22Rv1 (cell line): ENCODE measurements at regions not wholly inside any gene's neighbourhood (a gene's known extent, or its start where the extent isn't known, plus 50 kb on each side); places are given as distances from the start of the nearest gene placed in this dataset.

Source experiments
- CTCF ChIP-seq: fragments of 450-650 bp; IDR thresholded peaks from 2 replicates; pipeline ENCODE4 v1.5.1; 2017; ENCODE audit warnings: mild to moderate bottlenecking
- ZFX ChIP-seq: fragments of 450-650 bp; IDR thresholded peaks from 2 replicates; pipeline ENCODE4 v1.6.1; 2017; ENCODE audit warnings: antibody characterized with exemption, borderline replicate concordance

- TF ChIP-seq CTCF (no peak), ZFX (no peak)
These were observed 485.3 kb downstream of the PDCD6IP start for GRCh38 chr3:34283751-34284150.
